GM23338 (cell line): ENCODE measurements at regions not wholly inside any gene's neighbourhood (a gene's known extent, or its start where the extent isn't known, plus 50 kb on each side); places are given as distances from the start of the nearest gene placed in this dataset.
"Not testable (repeated sequence)": the region's sequence is repeated elsewhere in the genome, so short reads cannot be mapped to it uniquely, and the experiment has no call there.

ENCODE experiments used
- ATAC-seq: fragments of 200-7000 bp; cut with Tn5 transposase; 3 replicates; pipeline ENCODE4 v1.9.1; 2020
- DNase-seq: peaks from one replicate; pipeline ENCODE4 v3.0.0-alpha.2; 2015; ENCODE audit warnings: low spot score
- H2AFZ ChIP-seq: fragments of 200-600 bp; sonication (generic); 2 replicates; pipeline ENCODE4 v1.8.0; 2016; ENCODE audit warnings: antibody characterized with exemption, mild to moderate bottlenecking, moderate library complexity
- H3F3A ChIP-seq: fragments of 200-600 bp; sonication (generic); replicated peaks from 2 replicates; pipeline ENCODE4 v1.8.0; 2017; ENCODE audit warnings: antibody characterized with exemption, mixed run types, low read depth
- H3K27ac ChIP-seq: fragments of 200-600 bp; sonication (generic); 2 replicates; pipeline ENCODE4 v1.6.1; 2016; ENCODE audit warnings: low read depth
- H3K27me3 ChIP-seq: fragments of 200-600 bp; sonication (generic); 2 replicates; pipeline ENCODE4 v1.8.0; 2016; ENCODE audit warnings: mild to moderate bottlenecking, mixed run types, moderate library complexity; ENCODE audit not compliant: insufficient read depth
- H3K36me3 ChIP-seq: fragments of 200-600 bp; sonication (generic); 2 replicates; pipeline ENCODE4 v1.8.0; 2016; ENCODE audit warnings: mild to moderate bottlenecking; ENCODE audit not compliant: insufficient read depth
- H3K4me1 ChIP-seq: fragments of 200-600 bp; sonication (generic); 2 replicates; pipeline ENCODE4 v1.8.0; 2016; ENCODE audit warnings: mild to moderate bottlenecking, moderate library complexity; ENCODE audit not compliant: insufficient read depth
- H3K4me2 ChIP-seq: fragments of 200-600 bp; sonication (generic); 2 replicates; pipeline ENCODE4 v1.7.1; 2017; ENCODE audit warnings: mixed run types
- H3K4me3 ChIP-seq: fragments of 200-600 bp; sonication (generic); 2 replicates; pipeline ENCODE4 v1.6.1; 2016; ENCODE audit warnings: mixed run types
- H3K79me2 ChIP-seq: fragments of 200-600 bp; sonication (generic); replicated peaks from 2 replicates; pipeline ENCODE4 v1.8.0; 2017; ENCODE audit warnings: mild to moderate bottlenecking; ENCODE audit not compliant: insufficient read depth
- H3K9me2 ChIP-seq: fragments of 200-600 bp; sonication (generic); 2 replicates; pipeline ENCODE4 v1.8.0; 2017; ENCODE audit not compliant: insufficient read depth
- H4K20me1 ChIP-seq: fragments of 200-600 bp; sonication (generic); replicated peaks from 2 replicates; pipeline ENCODE4 v1.8.0; 2017; ENCODE audit warnings: mild to moderate bottlenecking; ENCODE audit not compliant: insufficient read depth
- H3K27ac Mint-ChIP-seq: 2 replicates; pipeline ENCODE4 v1.8.0; 2020; ENCODE audit warnings: inconsistent platforms, mild to moderate bottlenecking, moderate library complexity, mixed read lengths
- H3K27me3 Mint-ChIP-seq: 3 replicates; pipeline ENCODE4 v1.8.0; 2022; ENCODE audit warnings: low read depth, mild to moderate bottlenecking, moderate library complexity, mixed read lengths, inconsistent platforms; ENCODE audit not compliant: insufficient read depth, poor library complexity
- H3K36me3 Mint-ChIP-seq: 3 replicates; pipeline ENCODE4 v1.8.0; 2021; ENCODE audit warnings: low read depth, mild to moderate bottlenecking, inconsistent platforms, moderate library complexity, mixed read lengths
- H3K4me1 Mint-ChIP-seq: 3 replicates; pipeline ENCODE4 v1.8.0; 2020; ENCODE audit warnings: mild to moderate bottlenecking, inconsistent platforms, mixed read lengths
- H3K4me3 Mint-ChIP-seq: 3 replicates; pipeline ENCODE4 v1.8.0; 2021; ENCODE audit warnings: moderate library complexity, mild to moderate bottlenecking, inconsistent platforms, mixed read lengths
- H3K9me3 Mint-ChIP-seq: 3 replicates; pipeline ENCODE4 v1.8.0; 2020; ENCODE audit warnings: moderate library complexity, mild to moderate bottlenecking, inconsistent platforms, mixed read lengths
- EZH2phosphoT487 ChIP-seq: fragments of 200-600 bp; sonication (generic); IDR thresholded peaks from one replicate; pipeline ENCODE4 v1.8.1; 2018; ENCODE audit warnings: antibody characterized with exemption; ENCODE audit not compliant: unreplicated experiment
- JUNB ChIP-seq: IDR thresholded peaks from one replicate; pipeline ENCODE4 v1.6.1; 2016; ENCODE audit warnings: antibody characterized with exemption; ENCODE audit not compliant: unreplicated experiment
- NANOG ChIP-seq: IDR thresholded peaks from 2 replicates; pipeline ENCODE4 v1.6.1; 2016; ENCODE audit warnings: antibody characterized with exemption, borderline replicate concordance
- POLR2AphosphoS5 ChIP-seq: IDR thresholded peaks from 2 replicates; pipeline ENCODE4 v1.6.1; 2016; ENCODE audit warnings: antibody characterized with exemption, low read depth
- ZNF331 ChIP-seq: fragments of 250-450 bp; sonication (Bioruptor Pico); IDR thresholded peaks from 2 replicates; pipeline ENCODE4 v1.5.0; 2020; ENCODE audit warnings: low read depth, mild to moderate bottlenecking, moderate library complexity
- TF ChIP-seq, protein P1 (sequence below), 2 experiments: fragments of 200-600 bp in 1 of 2; sonication (generic) in 1 of 2; conservative IDR thresholded peaks; 2 replicates each; pipeline versions ENCODE4 v1.5.1 to v1.6.1; 2016 to 2017; ENCODE audit warnings: antibody characterized with exemption in 2 of 2, low read depth in 2 of 2, mild to moderate bottlenecking in 2 of 2, moderate library complexity in 1 of 2
- TF ChIP-seq, protein P2 (sequence below): fragments of 250-450 bp; sonication (Bioruptor Pico); IDR thresholded peaks from 2 replicates; pipeline ENCODE4 v1.5.0; 2020; ENCODE audit warnings: mild to moderate bottlenecking, moderate library complexity

DNA sequence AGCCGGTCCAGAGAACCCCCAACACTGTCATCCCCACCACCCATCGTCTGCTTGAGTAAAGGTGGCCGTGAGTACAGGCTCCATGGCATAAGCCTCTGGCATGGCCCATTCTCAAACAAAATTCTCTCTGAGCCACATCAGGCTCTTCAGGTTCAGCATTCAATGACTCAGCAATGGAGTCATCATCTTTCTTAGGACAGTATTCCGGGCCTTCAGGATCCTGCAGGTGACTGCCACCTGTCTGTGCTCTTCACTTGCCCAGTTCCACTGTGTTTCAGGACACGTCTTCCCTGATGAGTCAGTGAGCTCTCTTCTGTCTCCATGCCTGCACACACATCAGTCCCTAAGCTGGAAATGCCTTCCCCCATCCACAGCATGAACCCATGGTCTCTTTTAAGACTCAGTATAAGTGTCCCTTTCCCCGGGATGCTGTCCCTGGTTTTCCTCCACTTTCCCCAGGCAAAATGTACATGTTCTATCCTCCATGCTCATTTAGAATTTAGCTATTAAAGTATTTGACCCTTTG lies 81.1 kb upstream of the FGGY start:
- TF ChIP-seq ZNF331 (CRISPR knock-in tag): no peak
- no peak for TF ChIP-seq POLR2AphosphoS5
- TF ChIP-seq JUNB: no peak
- no peak for TF ChIP-seq EZH2phosphoT487
- TF ChIP-seq, protein P1, sequence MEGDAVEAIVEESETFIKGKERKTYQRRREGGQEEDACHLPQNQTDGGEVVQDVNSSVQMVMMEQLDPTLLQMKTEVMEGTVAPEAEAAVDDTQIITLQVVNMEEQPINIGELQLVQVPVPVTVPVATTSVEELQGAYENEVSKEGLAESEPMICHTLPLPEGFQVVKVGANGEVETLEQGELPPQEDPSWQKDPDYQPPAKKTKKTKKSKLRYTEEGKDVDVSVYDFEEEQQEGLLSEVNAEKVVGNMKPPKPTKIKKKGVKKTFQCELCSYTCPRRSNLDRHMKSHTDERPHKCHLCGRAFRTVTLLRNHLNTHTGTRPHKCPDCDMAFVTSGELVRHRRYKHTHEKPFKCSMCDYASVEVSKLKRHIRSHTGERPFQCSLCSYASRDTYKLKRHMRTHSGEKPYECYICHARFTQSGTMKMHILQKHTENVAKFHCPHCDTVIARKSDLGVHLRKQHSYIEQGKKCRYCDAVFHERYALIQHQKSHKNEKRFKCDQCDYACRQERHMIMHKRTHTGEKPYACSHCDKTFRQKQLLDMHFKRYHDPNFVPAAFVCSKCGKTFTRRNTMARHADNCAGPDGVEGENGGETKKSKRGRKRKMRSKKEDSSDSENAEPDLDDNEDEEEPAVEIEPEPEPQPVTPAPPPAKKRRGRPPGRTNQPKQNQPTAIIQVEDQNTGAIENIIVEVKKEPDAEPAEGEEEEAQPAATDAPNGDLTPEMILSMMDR (conservative IDR thresholded peaks at IDR 0.05; ENCODE audit: low read depth in 2 of 2): no peak
- TF ChIP-seq, protein P2, sequence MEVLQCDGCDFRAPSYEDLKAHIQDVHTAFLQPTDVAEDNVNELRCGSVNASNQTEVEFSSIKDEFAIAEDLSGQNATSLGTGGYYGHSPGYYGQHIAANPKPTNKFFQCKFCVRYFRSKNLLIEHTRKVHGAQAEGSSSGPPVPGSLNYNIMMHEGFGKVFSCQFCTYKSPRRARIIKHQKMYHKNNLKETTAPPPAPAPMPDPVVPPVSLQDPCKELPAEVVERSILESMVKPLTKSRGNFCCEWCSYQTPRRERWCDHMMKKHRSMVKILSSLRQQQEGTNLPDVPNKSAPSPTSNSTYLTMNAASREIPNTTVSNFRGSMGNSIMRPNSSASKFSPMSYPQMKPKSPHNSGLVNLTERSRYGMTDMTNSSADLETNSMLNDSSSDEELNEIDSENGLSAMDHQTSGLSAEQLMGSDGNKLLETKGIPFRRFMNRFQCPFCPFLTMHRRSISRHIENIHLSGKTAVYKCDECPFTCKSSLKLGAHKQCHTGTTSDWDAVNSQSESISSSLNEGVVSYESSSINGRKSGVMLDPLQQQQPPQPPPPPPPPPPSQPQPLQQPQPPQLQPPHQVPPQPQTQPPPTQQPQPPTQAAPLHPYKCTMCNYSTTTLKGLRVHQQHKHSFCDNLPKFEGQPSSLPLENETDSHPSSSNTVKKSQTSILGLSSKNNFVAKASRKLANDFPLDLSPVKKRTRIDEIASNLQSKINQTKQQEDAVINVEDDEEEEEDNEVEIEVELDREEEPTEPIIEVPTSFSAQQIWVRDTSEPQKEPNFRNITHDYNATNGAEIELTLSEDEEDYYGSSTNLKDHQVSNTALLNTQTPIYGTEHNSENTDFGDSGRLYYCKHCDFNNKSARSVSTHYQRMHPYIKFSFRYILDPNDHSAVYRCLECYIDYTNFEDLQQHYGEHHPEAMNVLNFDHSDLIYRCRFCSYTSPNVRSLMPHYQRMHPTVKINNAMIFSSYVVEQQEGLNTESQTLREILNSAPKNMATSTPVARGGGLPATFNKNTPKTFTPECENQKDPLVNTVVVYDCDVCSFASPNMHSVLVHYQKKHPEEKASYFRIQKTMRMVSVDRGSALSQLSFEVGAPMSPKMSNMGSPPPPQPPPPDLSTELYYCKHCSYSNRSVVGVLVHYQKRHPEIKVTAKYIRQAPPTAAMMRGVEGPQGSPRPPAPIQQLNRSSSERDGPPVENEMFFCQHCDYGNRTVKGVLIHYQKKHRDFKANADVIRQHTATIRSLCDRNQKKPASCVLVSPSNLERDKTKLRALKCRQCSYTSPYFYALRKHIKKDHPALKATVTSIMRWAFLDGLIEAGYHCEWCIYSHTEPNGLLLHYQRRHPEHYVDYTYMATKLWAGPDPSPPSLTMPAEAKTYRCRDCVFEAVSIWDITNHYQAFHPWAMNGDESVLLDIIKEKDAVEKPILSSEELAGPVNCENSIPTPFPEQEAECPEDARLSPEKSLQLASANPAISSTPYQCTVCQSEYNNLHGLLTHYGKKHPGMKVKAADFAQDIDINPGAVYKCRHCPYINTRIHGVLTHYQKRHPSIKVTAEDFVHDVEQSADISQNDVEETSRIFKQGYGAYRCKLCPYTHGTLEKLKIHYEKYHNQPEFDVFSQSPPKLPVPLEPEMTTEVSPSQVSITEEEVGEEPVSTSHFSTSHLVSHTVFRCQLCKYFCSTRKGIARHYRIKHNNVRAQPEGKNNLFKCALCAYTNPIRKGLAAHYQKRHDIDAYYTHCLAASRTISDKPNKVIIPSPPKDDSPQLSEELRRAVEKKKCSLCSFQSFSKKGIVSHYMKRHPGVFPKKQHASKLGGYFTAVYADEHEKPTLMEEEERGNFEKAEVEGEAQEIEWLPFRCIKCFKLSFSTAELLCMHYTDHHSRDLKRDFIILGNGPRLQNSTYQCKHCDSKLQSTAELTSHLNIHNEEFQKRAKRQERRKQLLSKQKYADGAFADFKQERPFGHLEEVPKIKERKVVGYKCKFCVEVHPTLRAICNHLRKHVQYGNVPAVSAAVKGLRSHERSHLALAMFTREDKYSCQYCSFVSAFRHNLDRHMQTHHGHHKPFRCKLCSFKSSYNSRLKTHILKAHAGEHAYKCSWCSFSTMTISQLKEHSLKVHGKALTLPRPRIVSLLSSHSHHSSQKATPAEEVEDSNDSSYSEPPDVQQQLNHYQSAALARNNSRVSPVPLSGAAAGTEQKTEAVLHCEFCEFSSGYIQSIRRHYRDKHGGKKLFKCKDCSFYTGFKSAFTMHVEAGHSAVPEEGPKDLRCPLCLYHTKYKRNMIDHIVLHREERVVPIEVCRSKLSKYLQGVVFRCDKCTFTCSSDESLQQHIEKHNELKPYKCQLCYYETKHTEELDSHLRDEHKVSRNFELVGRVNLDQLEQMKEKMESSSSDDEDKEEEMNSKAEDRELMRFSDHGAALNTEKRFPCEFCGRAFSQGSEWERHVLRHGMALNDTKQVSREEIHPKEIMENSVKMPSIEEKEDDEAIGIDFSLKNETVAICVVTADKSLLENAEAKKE (CRISPR knock-in tag): no peak
- TF ChIP-seq NANOG: no peak
- Histone ChIP-seq H3K27me3 (no peaks in the 10 kb centered on the region), H4K20me1 (no peaks in the 10 kb centered on the region), H3K9me2 (peaks cover 12% of the 10 kb centered on the region; the same call in 1 of the 2 replicates), H3K4me2 (no peak overlapping the region), H3K4me1 (no peaks in the 10 kb centered on the region), H3F3A (no peaks in the 10 kb centered on the region), H3K27ac (no peak overlapping the region), H3K36me3 (no peaks in the 10 kb centered on the region), H3K4me3 (no peak overlapping the region), H3K79me2 (no peaks in the 10 kb centered on the region), H2AFZ (no peak overlapping the region)
- H3K4me3 Mint-ChIP-seq: no peak overlapping the region
- peaks cover 7% of the 10 kb centered on the region for H3K36me3 Mint-ChIP-seq
- peaks cover 12% of the 10 kb centered on the region for H3K9me3 Mint-ChIP-seq
- H3K27ac Mint-ChIP-seq: no peak overlapping the region
- no peaks in the 10 kb centered on the region; the same call in 2 of the 3 replicates for H3K4me1 Mint-ChIP-seq
- no peak for DNase-seq
- H3K27me3 Mint-ChIP-seq: no peaks in the 10 kb centered on the region
- ATAC-seq: no peak

DNA sequence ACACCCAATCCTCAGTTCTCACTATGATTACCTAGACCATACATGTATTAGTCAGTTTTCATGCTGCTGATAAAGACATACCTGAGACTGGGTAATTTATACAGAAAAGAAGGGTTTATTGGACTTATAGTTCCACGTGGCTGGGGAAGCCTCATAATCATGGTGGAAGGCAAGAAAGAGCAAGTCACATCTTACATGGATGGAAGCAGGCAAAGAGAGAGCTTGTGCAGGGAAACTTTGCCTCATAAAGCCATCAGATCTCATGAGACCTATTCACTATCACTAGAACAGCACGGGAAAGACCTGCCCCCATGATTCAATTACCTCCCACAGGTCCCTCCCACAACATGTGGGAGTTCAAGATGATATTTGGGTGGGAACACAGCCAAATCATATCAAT lies 79.5 kb upstream of the FGGY start:
- not testable (repeated sequence) for H3K79me2 ChIP-seq, ATAC-seq, H2AFZ ChIP-seq, H4K20me1 ChIP-seq, DNase-seq, H3K4me2 ChIP-seq, H3K27ac ChIP-seq, H3K4me3 ChIP-seq, H3F3A ChIP-seq, H3K4me1 Mint-ChIP-seq, H3K4me3 Mint-ChIP-seq, H3K27me3 Mint-ChIP-seq, H3K27ac Mint-ChIP-seq, H3K36me3 Mint-ChIP-seq, H3K4me1 ChIP-seq, H3K36me3 ChIP-seq, H3K27me3 ChIP-seq
- H3K9me2 ChIP-seq: peaks cover 12% of the 10 kb centered on the region; the same call in 1 of the 2 replicates
- peaks cover 12% of the 10 kb centered on the region for H3K9me3 Mint-ChIP-seq
